ACC112 (cell line): ENCODE measurements at regions not wholly inside any gene's neighbourhood (a gene's known extent, or its start where the extent isn't known, plus 50 kb on each side); places are given as distances from the start of the nearest gene placed in this dataset.

Experiments used
- H2AFZ ChIP-seq: fragments of 200-600 bp; sonication (generic); one replicate; pipeline ENCODE4 v1.6.0; 2017; ENCODE audit warnings: antibody characterized with exemption, low read length; ENCODE audit not compliant: unreplicated experiment
- H3K27ac ChIP-seq: fragments of 200-600 bp; sonication (generic); 2 replicates; pipeline ENCODE4 v1.5.1; 2014; ENCODE audit warnings: low read depth, mild to moderate bottlenecking, antibody characterized with exemption, low read length, moderate library complexity
- H3K27me3 ChIP-seq: fragments of 200-600 bp; sonication (generic); 2 replicates; pipeline ENCODE4 v1.6.1; 2014; ENCODE audit warnings: mild to moderate bottlenecking, antibody characterized with exemption, low read length, moderate library complexity, mixed read lengths; ENCODE audit not compliant: insufficient read depth
- H3K36me3 ChIP-seq: fragments of 200-600 bp; sonication (generic); 2 replicates; pipeline ENCODE4 v1.6.1; 2016; ENCODE audit warnings: mild to moderate bottlenecking, antibody characterized with exemption, low read length, moderate library complexity, mixed read lengths; ENCODE audit not compliant: insufficient read depth
- H3K4me1 ChIP-seq: fragments of 200-600 bp; sonication (generic); one replicate; pipeline ENCODE4 v1.6.1; 2016; ENCODE audit warnings: low read length, mixed read lengths; ENCODE audit not compliant: insufficient read depth, unreplicated experiment, control insufficient read depth
- H3K4me3 ChIP-seq: fragments of 200-600 bp; sonication (generic); 2 replicates; pipeline ENCODE4 v1.5.1; 2014; ENCODE audit warnings: mild to moderate bottlenecking, low read depth, low read length
- H3K79me2 ChIP-seq: fragments of 200-600 bp; sonication (generic); one replicate; pipeline ENCODE4 v1.6.0; 2016; ENCODE audit warnings: low read length; ENCODE audit not compliant: control insufficient read depth, unreplicated experiment, insufficient read depth

DNA sequence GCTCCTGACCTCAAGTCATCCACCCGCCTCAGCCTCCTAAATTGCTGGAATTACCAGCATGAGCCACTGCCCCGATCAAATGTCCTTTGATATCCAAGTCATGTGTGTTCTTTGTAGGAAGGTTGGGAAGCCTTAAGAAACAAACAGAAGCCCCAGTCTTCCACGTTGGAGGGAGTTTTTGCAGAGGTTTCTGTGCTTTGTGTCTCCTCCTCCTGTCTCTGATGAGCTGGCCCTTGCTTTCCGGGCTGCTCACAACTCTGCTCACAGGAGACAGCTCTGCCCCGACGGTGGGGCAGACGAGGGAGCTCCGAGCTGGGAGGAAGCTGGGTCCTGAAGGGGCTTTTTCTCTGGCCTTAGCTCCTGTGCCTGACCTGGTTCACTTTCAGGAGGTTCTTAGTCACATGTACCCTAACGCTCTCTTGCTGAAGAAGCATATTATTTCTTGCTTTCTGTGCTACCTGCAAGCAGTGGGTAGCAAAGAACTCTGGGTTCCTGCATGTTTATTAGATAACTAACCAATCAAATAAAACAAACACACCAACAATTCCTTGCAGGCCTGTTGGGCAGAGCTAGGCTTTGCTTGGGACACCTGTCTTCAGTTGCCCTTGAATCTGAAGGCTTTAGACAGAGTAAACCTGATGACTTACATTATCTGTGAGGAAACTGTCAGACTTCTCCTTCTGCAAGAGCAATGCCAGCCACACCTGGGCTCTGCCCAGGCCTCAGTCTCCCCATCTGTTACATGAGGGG lies 52.6 kb upstream of the SMAD6 start:
- no peak overlapping the region for H3K4me3 ChIP-seq
- H3K27ac ChIP-seq: no peak overlapping the region
- no peaks in the 10 kb centered on the region for H3K36me3 ChIP-seq
- H3K79me2 ChIP-seq: no peaks in the 10 kb centered on the region
- H2AFZ ChIP-seq: no peak overlapping the region
- H3K4me1 ChIP-seq: peaks cover 39% of the 10 kb centered on the region
- no peaks in the 10 kb centered on the region for H3K27me3 ChIP-seq

- no peak overlapping the region for H3K4me3 ChIP-seq
- H3K27me3 ChIP-seq: no peaks in the 10 kb centered on the region
- peaks cover 30% of the 10 kb centered on the region for H3K4me1 ChIP-seq
- H3K79me2 ChIP-seq: no peaks in the 10 kb centered on the region
- H3K36me3 ChIP-seq: no peaks in the 10 kb centered on the region
- H2AFZ ChIP-seq: no peak overlapping the region
- H3K27ac ChIP-seq: no peak overlapping the region
Measured at GRCh38 chr15:66650433-66650832, 51.6 kb upstream of the SMAD6 start.

DNA sequence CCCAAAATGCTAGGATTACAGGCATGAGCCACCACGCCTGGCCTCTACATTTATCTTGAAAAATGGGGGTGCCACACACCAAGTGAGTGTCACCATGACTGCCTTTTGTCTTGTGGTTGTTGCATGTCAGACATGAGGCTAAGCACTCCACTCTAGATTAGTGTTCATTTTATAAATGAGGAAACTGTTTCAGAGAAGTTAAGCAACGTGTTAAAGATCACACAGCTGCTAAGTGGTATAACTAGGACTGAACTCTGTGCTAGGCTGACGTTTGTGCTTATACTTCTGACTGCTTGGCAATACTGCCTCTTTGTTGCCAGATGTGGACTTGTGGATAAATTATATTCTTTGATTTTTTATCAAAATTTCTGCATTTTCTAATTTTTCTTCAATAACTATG lies 50.8 kb upstream of the SMAD6 start:
- Histone ChIP-seq H2AFZ (no peak overlapping the region), H3K4me3 (no peak overlapping the region), H3K27me3 (no peaks in the 10 kb centered on the region), H3K4me1 (peaks cover 23% of the 10 kb centered on the region), H3K27ac (no peak overlapping the region), H3K36me3 (no peaks in the 10 kb centered on the region), H3K79me2 (no peaks in the 10 kb centered on the region)

DNA sequence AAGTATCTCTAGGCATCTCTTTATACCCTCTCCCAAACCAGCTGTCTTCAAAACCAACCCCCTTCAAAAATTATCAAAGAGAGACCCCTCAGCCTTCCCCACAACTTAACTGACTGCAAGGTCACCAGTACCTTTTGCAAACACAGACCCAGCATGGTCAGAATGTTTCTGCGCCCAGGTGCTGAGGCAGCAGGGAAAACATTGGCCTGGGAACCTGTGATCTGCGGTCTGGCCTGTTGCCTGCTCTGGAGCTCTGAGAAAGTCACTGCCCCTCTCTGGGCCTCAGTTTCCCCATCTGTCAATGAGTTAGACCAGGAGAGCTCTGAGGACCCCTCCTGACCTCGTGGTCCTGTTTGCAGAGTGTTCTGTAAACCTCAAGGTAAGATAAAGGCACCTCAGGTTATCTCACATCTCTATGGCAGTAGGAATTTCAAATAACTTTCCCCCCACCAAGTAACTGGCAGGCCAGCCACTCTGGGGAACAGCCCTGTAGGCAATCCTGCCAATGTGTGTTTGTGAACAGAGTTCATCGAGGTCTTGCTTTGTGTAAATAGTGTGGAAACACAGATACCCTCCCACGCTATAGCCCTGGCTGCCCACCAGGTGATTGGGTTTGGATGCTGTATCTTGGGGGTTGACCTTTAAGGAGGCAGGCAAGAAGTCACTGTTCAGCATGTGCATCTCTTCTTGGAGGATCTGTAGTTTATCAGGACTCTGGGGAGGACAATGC lies 50.0 kb upstream of the SMAD6 start:
- no peaks in the 10 kb centered on the region for H3K79me2 ChIP-seq
- H3K4me1 ChIP-seq: peaks cover 14% of the 10 kb centered on the region
- no peak overlapping the region for H2AFZ ChIP-seq
- no peaks in the 10 kb centered on the region for H3K27me3 ChIP-seq
- no peak overlapping the region for H3K27ac ChIP-seq
- H3K36me3 ChIP-seq: no peaks in the 10 kb centered on the region
- H3K4me3 ChIP-seq: no peak overlapping the region
